HCT116 (cell line): ENCODE measurements at regions not wholly inside any gene's neighbourhood (a gene's known extent, or its start where the extent isn't known, plus 50 kb on each side); places are given as distances from the start of the nearest gene placed in this dataset.
A peak's percentile ranks its signal among the peaks of the same experiment; 100 is the strongest.

ENCODE experiments used
- ATF3 ChIP-seq: IDR thresholded peaks from 2 replicates; pipeline ENCODE4 v1.6.1; 2012
- CEBPB ChIP-seq: IDR thresholded peaks from 2 replicates; pipeline ENCODE4 v1.6.1; 2012; ENCODE audit warnings: low read depth
- CTCF ChIP-seq, 3 experiments: fragments of 200-600 bp in 1 of 3; sonication (generic) in 1 of 3; IDR thresholded peaks in 2 of 3; conservative IDR thresholded peaks in 1 of 3; 2 replicates each; pipeline ENCODE4 v1.5.1; 2012 to 2017; ENCODE audit warnings: low read depth in 2 of 3, low read length in 2 of 3, antibody characterized with exemption in 1 of 3, borderline replicate concordance in 1 of 3, control low read depth in 1 of 3, mild to moderate bottlenecking in 1 of 3, mixed read lengths in 1 of 3, mixed run types in 1 of 3, moderate library complexity in 1 of 3; ENCODE audit not compliant: insufficient read depth in 1 of 3
- EGR1 ChIP-seq: IDR thresholded peaks from 2 replicates; pipeline ENCODE4 v1.6.1; 2012; ENCODE audit warnings: low read depth
- EZH2 ChIP-seq: fragments of 200-600 bp; sonication (generic); IDR thresholded peaks from 2 replicates; pipeline ENCODE4 v1.6.1; 2017; ENCODE audit warnings: antibody characterized with exemption, mixed run types
- EZH2phosphoT487 ChIP-seq: fragments of 200-600 bp; IDR thresholded peaks from 2 replicates; pipeline ENCODE4 v1.6.1; 2018; ENCODE audit warnings: antibody characterized with exemption, borderline replicate concordance
- JUND ChIP-seq: IDR thresholded peaks from 2 replicates; pipeline ENCODE4 v1.6.1; 2012
- POLR2A ChIP-seq: IDR thresholded peaks from 2 replicates; pipeline ENCODE4 v1.7.0; 2011; ENCODE audit warnings: borderline replicate concordance; ENCODE audit not compliant: insufficient read depth, insufficient read length; ENCODE audit errors: extremely low read depth
- POLR2AphosphoS5 ChIP-seq: IDR thresholded peaks from 2 replicates; pipeline ENCODE4 v1.6.1; 2011; ENCODE audit warnings: mild to moderate bottlenecking, low read depth, low read length, moderate library complexity
- RAD21 ChIP-seq: IDR thresholded peaks from 2 replicates; pipeline ENCODE4 v1.6.1; 2012; ENCODE audit warnings: low read depth, mild to moderate bottlenecking
- SIN3A ChIP-seq: IDR thresholded peaks from 2 replicates; pipeline ENCODE4 v1.6.1; 2012; ENCODE audit warnings: low read depth
- SP1 ChIP-seq: IDR thresholded peaks from 2 replicates; pipeline ENCODE4 v1.6.1; 2012; ENCODE audit warnings: low read depth
- TCF7L2 ChIP-seq: IDR thresholded peaks from 2 replicates; pipeline ENCODE4 v1.7.0; 2011; ENCODE audit warnings: borderline replicate concordance, inconsistent platforms; ENCODE audit not compliant: insufficient read depth, insufficient read length; ENCODE audit errors: extremely low read depth
- ZNF274 ChIP-seq: fragments of 200-500 bp; sonication (Bioruptor generic); IDR thresholded peaks from 2 replicates; pipeline ENCODE4 v1.6.1; 2014; ENCODE audit warnings: mild to moderate bottlenecking, low read depth, low read length, inconsistent platforms

- TF ChIP-seq EZH2phosphoT487, result no peak
- TF ChIP-seq CTCF (IDR thresholded peaks at IDR 0.05 in 2 of 3, conservative IDR thresholded peaks at IDR 0.05 in 1 of 3; ENCODE audit: borderline replicate concordance in 1 of 3, insufficient read depth in 1 of 3, low read depth in 2 of 3, low read length in 2 of 3), result no peak
- TF ChIP-seq TCF7L2, result no peak
- TF ChIP-seq RAD21, result no peak
- TF ChIP-seq EGR1, result no peak
- no peak for TF ChIP-seq EZH2
- TF ChIP-seq ATF3, result no peak
- TF ChIP-seq ZNF274, result no peak
- TF ChIP-seq SIN3A, result no peak
- TF ChIP-seq CEBPB, result peak; percentile 90
- TF ChIP-seq JUND, result peak; percentile 47; the same call in 1 of the 2 replicates
- TF ChIP-seq POLR2A, result no peak
- TF ChIP-seq POLR2AphosphoS5, result no peak
- TF ChIP-seq SP1, result peak; percentile 25; the same call in 1 of the 2 replicates
Measured at GRCh38 chr2:118190474-118190873, 102.2 kb downstream of the INSIG2 start.
